PC-3 (cell line): ENCODE measurements at regions not wholly inside any gene's neighbourhood (a gene's known extent, or its start where the extent isn't known, plus 50 kb on each side); places are given as distances from the start of the nearest gene placed in this dataset.

Experiments used
- ATAC-seq: fragments of 200-7000 bp; cut with Tn5 transposase; 2 replicates; pipeline ENCODE4 v1.9.1; 2020; ENCODE audit warnings: mild to moderate bottlenecking, moderate library complexity
- BruUV-seq: library from RNA; stranded (reverse); fragments of 400-500 nt; replicated peaks from 2 replicates; lab custom pipeline; 2021; lab: Mats Ljungman, UMichigan
- CTCF ChIA-PET: fragments of 300-600 bp; sonication (Branson Sonifier 250); formaldehyde crosslinking; loops from one replicate; lab custom pipeline; 2022; ENCODE audit warnings: antibody characterized with exemption; lab: Charles Lee
- POLR2A ChIA-PET: fragments of 300-600 bp; sonication (Branson Sonifier 250); formaldehyde crosslinking; loops from one replicate; lab custom pipeline; 2022; ENCODE audit warnings: antibody characterized with exemption; ENCODE audit not compliant: unreplicated experiment; lab: Charles Lee
- DNase-seq: peaks from one replicate; pipeline ENCODE4 v3.0.0-alpha.2; 2015
- H2AFZ ChIP-seq: fragments of 300-600 bp; sonication (generic); 2 replicates; pipeline ENCODE4 v1.6.0; 2016; ENCODE audit warnings: antibody characterized with exemption, low read length
- H3F3A ChIP-seq: fragments of 300-600 bp; sonication (generic); one replicate; pipeline ENCODE4 v1.6.0; 2017; ENCODE audit warnings: antibody characterized with exemption, low read length, control low read depth, mild to moderate bottlenecking; ENCODE audit not compliant: unreplicated experiment
- H3K27ac ChIP-seq: fragments of 300-600 bp; sonication (generic); 2 replicates; pipeline ENCODE4 v1.5.1; 2016; ENCODE audit warnings: mild to moderate bottlenecking, low read length
- H3K27me3 ChIP-seq: fragments of 300-600 bp; sonication (generic); 2 replicates; pipeline ENCODE4 v1.6.1; 2016; ENCODE audit warnings: low read length, mixed read lengths
- H3K36me3 ChIP-seq: fragments of 300-600 bp; sonication (generic); 2 replicates; pipeline ENCODE4 v1.6.1; 2016; ENCODE audit warnings: low read depth, mixed run types, low read length, mixed read lengths
- H3K4me1 ChIP-seq: fragments of 300-600 bp; sonication (generic); 2 replicates; pipeline ENCODE4 v1.5.1; 2016; ENCODE audit warnings: low read length; ENCODE audit not compliant: insufficient read depth
- H3K4me2 ChIP-seq: fragments of 300-600 bp; sonication (generic); 2 replicates; pipeline ENCODE4 v1.6.0; 2016; ENCODE audit warnings: low read length
- H3K4me3 ChIP-seq: fragments of 300-600 bp; sonication (generic); 2 replicates; pipeline ENCODE4 v1.5.1; 2016; ENCODE audit warnings: mild to moderate bottlenecking, low read length, mixed read lengths
- H3K79me2 ChIP-seq: fragments of 300-600 bp; sonication (generic); 2 replicates; pipeline ENCODE4 v1.6.1; 2017; ENCODE audit warnings: low read length, mixed read lengths
- H3K9ac ChIP-seq: fragments of 300-600 bp; sonication (generic); 2 replicates; pipeline ENCODE4 v1.6.0; 2016; ENCODE audit warnings: mild to moderate bottlenecking, low read length
- H3K9me2 ChIP-seq: fragments of 300-600 bp; sonication (generic); replicated peaks from 2 replicates; pipeline ENCODE4 v1.6.1; 2016; ENCODE audit warnings: mixed run types, low read length, mixed read lengths
- H3K9me3 ChIP-seq: fragments of 300-600 bp; sonication (generic); 2 replicates; pipeline ENCODE4 v1.6.1; 2016; ENCODE audit warnings: low read length, mixed read lengths
- H4K20me1 ChIP-seq: fragments of 300-600 bp; sonication (generic); 2 replicates; pipeline ENCODE4 v1.6.1; 2016; ENCODE audit warnings: low read length, mixed read lengths
- EZH2 ChIP-seq: fragments of 300-600 bp; sonication (generic); IDR thresholded peaks from one replicate; pipeline ENCODE4 v1.6.1; 2017; ENCODE audit warnings: antibody characterized with exemption, mild to moderate bottlenecking, low read length; ENCODE audit not compliant: unreplicated experiment
- EZH2phosphoT487 ChIP-seq: fragments of 300-600 bp; sonication (generic); IDR thresholded peaks from 2 replicates; pipeline ENCODE4 v1.6.1; 2018; ENCODE audit warnings: mild to moderate bottlenecking, antibody characterized with exemption, low read length, borderline replicate concordance
- intact Hi-C: fragments of 100-400 bp; cut with micrococcal nuclease; formaldehyde crosslinking; loops from 2 replicates; pipeline ENCODE4 v1.9.0; 2023
- TF ChIP-seq, protein P1 (sequence below): fragments of 300-600 bp; sonication (generic); conservative IDR thresholded peaks from 2 replicates; pipeline ENCODE4 v1.5.1; 2017; ENCODE audit warnings: antibody characterized with exemption, low read depth, mild to moderate bottlenecking, low read length

DNA sequence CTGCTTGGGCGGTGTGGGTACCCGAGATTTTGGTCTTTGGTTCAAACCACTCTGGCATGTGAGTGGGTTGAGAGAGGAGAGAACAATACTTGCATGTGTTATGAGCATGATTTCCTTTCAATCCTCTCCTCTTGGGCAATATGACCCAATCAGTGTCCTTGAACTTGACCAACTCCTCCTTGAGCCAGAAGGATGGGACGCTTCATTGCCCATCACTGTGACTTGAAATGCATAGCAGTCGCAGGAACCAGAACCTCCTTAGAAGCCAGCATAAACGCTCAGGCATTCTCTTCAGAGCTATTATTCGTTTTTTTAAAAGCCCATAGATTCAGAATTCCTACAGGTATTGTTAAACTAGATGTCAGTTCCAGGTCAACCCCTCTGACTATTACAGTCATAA lies 367.4 kb downstream of the HAPSTR1 start:
- no peak overlapping the region for H3K4me2 ChIP-seq
- CTCF ChIA-PET = no interaction called here
- intact Hi-C loops = no loop called here
- H3K9ac ChIP-seq = no peak overlapping the region
- H3K4me3 ChIP-seq = no peak overlapping the region
- ATAC-seq (no peak), DNase-seq (no peak)
- H3K4me1 ChIP-seq = no peaks in the 10 kb centered on the region
- H2AFZ ChIP-seq = no peak overlapping the region
- no peaks in the 10 kb centered on the region for H3F3A ChIP-seq
- no peaks in the 10 kb centered on the region for H3K9me3 ChIP-seq
- no TSS peak for BruUV-seq
- TF ChIP-seq, protein P1, sequence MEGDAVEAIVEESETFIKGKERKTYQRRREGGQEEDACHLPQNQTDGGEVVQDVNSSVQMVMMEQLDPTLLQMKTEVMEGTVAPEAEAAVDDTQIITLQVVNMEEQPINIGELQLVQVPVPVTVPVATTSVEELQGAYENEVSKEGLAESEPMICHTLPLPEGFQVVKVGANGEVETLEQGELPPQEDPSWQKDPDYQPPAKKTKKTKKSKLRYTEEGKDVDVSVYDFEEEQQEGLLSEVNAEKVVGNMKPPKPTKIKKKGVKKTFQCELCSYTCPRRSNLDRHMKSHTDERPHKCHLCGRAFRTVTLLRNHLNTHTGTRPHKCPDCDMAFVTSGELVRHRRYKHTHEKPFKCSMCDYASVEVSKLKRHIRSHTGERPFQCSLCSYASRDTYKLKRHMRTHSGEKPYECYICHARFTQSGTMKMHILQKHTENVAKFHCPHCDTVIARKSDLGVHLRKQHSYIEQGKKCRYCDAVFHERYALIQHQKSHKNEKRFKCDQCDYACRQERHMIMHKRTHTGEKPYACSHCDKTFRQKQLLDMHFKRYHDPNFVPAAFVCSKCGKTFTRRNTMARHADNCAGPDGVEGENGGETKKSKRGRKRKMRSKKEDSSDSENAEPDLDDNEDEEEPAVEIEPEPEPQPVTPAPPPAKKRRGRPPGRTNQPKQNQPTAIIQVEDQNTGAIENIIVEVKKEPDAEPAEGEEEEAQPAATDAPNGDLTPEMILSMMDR = no peak
- no peak for TF ChIP-seq EZH2
- no peak for TF ChIP-seq EZH2phosphoT487
- POLR2A ChIA-PET = no interaction called here
- no peaks in the 10 kb centered on the region for H4K20me1 ChIP-seq
- H3K27me3 ChIP-seq = no peaks in the 10 kb centered on the region
- H3K27ac ChIP-seq = no peak overlapping the region
- no peaks in the 10 kb centered on the region for H3K79me2 ChIP-seq
- no peaks in the 10 kb centered on the region for H3K36me3 ChIP-seq
- no peaks in the 10 kb centered on the region for H3K9me2 ChIP-seq

DNA sequence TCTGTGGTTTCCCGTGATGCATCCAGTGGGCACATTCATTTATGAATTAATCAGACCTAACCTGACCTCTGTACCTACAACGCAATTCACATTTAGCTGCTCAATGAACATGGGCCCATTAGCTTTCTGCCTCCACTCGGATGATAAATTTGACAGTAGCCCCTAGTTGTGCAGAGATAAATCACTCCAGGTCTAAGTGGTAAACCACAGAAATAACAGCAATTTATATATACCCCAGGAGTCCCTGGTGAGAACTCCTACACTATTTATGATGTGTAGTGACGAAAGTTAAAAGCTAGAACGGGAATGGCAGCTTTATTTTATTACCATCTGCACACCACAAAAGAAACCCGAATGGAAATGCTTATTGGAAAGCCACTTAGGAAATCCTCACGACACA lies 371.5 kb downstream of the HAPSTR1 start:
- H3K4me2 ChIP-seq = no peak overlapping the region
- no peak overlapping the region for H3K27ac ChIP-seq
- H3K27me3 ChIP-seq = no peaks in the 10 kb centered on the region
- no peaks in the 10 kb centered on the region for H3K36me3 ChIP-seq
- BruUV-seq = no TSS peak
- no peaks in the 10 kb centered on the region for H3K79me2 ChIP-seq
- no peaks in the 10 kb centered on the region for H3K4me1 ChIP-seq
- H3K9ac ChIP-seq = no peak overlapping the region
- no peaks in the 10 kb centered on the region for H3K9me3 ChIP-seq
- H3K9me2 ChIP-seq = no peaks in the 10 kb centered on the region
- DNase-seq = no peak
- H3K4me3 ChIP-seq = no peak overlapping the region
- intact Hi-C loops = no loop called here
- no peaks in the 10 kb centered on the region for H3F3A ChIP-seq
- ChIA-PET POLR2A (no interaction called here), CTCF (no interaction called here)
- TF ChIP-seq EZH2 (no peak), EZH2phosphoT487 (no peak)
- TF ChIP-seq, protein P1 = no peak
- H4K20me1 ChIP-seq = no peaks in the 10 kb centered on the region
- no peak for ATAC-seq
- H2AFZ ChIP-seq = no peak overlapping the region

DNA sequence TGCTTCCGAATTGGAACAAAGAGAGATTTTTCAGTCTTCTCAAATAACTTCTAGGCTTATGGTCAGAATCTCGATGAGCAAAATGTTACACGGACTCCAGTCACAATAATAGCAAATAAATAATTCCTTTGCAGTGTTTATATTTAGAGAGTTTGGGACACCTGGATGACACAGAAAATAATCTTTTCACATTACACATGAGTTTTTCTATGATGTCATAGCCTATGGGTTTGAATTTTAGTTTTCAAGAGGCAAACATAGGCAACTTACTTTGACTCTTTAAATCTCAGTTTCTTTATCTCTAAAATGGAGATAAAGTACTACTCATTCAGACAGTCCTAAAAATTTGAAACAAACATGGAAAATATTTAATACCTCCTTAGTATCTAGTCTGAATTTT lies 372.0 kb downstream of the HAPSTR1 start:
- no peak for DNase-seq
- Histone ChIP-seq H3K9me2 (no peaks in the 10 kb centered on the region), H3K4me1 (no peaks in the 10 kb centered on the region), H4K20me1 (no peaks in the 10 kb centered on the region), H3K27me3 (no peaks in the 10 kb centered on the region), H3K9ac (no peak overlapping the region), H3K4me3 (no peak overlapping the region), H3K9me3 (no peaks in the 10 kb centered on the region), H3K36me3 (no peaks in the 10 kb centered on the region), H3K27ac (no peak overlapping the region), H3K79me2 (no peaks in the 10 kb centered on the region), H3K4me2 (no peak overlapping the region), H3F3A (no peaks in the 10 kb centered on the region), H2AFZ (no peak overlapping the region)
- ChIA-PET POLR2A (no interaction called here), CTCF (no interaction called here)
- no peak for ATAC-seq
- TF ChIP-seq, protein P1 = no peak
- TF ChIP-seq EZH2 (no peak), EZH2phosphoT487 (no peak)
- intact Hi-C loops = no loop called here
- no TSS peak for BruUV-seq
